WI38 (cell line): ENCODE measurements at regions not wholly inside any gene's neighbourhood (a gene's known extent, or its start where the extent isn't known, plus 50 kb on each side); places are given as distances from the start of the nearest gene placed in this dataset.
"Not testable (repeated sequence)": the region's sequence is repeated elsewhere in the genome, so short reads cannot be mapped to it uniquely, and the experiment has no call there.

Experiments
- H3K4me3 ChIP-seq: 2 replicates; pipeline ENCODE4 v1.5.1; 2011; ENCODE audit warnings: low read depth, mild to moderate bottlenecking, control low read depth, low read length
- CTCF ChIP-seq: IDR thresholded peaks from 2 replicates; pipeline ENCODE4 v1.5.1; 2012; ENCODE audit warnings: low read depth, mild to moderate bottlenecking, control low read depth, low read length

- H3K4me3 ChIP-seq, result no peak overlapping the region
- TF ChIP-seq CTCF, result no peak
Measured at GRCh38 chr5:50343715-50344114, 97.4 kb downstream of the EMB start.

GRCh38 chr5:50340757-50341156 lies 100.3 kb downstream of the EMB start:
- TF ChIP-seq CTCF, result no peak
- no peak overlapping the region for H3K4me3 ChIP-seq

- not testable (repeated sequence) for H3K4me3 ChIP-seq
Measured at GRCh38 chr5:50330633-50331032, 110.5 kb downstream of the EMB start.

- H3K4me3 ChIP-seq, result no peak overlapping the region
- no peak for TF ChIP-seq CTCF
Measured at GRCh38 chr5:50328193-50328729, 112.8 kb downstream of the EMB start.

GRCh38 chr5:50325237-50325832 lies 115.8 kb downstream of the EMB start:
- no peak overlapping the region for H3K4me3 ChIP-seq
- TF ChIP-seq CTCF, result peak; percentile 24; the same call in 1 of the 2 replicates

- no peak overlapping the region for H3K4me3 ChIP-seq
- no peak for TF ChIP-seq CTCF
Measured at GRCh38 chr5:50320131-50320749, 120.8 kb downstream of the EMB start.

GRCh38 chr5:50318220-50318619 lies 122.9 kb downstream of the EMB start:
- no peak for TF ChIP-seq CTCF
- no peak overlapping the region for H3K4me3 ChIP-seq

- not testable (repeated sequence) for H3K4me3 ChIP-seq
Measured at GRCh38 chr5:50306488-50306887, 134.6 kb downstream of the EMB start.
